8988T (cell line): ENCODE measurements at regions not wholly inside any gene's neighbourhood (a gene's known extent, or its start where the extent isn't known, plus 50 kb on each side); places are given as distances from the start of the nearest gene placed in this dataset.

Source experiments
- DNase-seq: peaks from one replicate; pipeline ENCODE4 v3.0.0; 2011

DNA sequence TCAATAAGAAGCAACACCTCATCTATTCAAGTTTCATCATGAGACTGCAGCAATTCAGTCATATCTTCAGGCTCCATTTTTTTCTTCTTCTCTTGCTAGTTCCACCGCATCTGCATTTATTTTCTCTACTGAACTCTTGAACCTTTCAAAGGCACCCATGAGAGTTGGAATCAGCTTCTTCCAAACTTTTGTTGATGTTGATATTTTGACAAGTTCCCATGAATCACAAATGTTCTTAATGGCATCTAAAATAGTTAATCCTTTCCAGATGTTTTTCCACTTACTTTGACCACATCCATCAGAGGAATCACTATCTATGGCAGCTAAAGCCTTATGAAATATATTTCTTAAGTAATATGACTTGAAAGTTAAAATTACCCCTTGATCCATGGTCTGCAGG is 434.3 kb downstream of the GPATCH2 start:
- DNase-seq: no peak

DNA sequence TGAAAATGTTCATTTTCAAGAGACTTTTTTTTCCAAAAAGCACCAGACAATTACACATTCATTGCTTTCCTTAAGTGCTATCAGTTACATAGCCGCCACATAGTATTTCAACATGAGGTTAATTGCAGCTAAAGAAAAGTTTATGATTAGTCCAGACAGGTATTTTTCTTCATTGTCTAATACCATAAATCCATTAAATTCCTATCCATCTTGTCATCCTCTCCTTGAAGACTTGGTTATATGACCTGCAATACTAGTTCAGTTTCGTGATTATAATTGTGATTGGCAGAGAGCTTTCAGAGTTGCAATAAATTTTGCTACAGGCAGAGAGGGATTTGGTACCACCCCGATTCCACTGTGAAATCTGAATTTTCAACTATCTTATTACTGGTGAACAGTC is 437.7 kb downstream of the GPATCH2 start:
- no peak for DNase-seq

DNA sequence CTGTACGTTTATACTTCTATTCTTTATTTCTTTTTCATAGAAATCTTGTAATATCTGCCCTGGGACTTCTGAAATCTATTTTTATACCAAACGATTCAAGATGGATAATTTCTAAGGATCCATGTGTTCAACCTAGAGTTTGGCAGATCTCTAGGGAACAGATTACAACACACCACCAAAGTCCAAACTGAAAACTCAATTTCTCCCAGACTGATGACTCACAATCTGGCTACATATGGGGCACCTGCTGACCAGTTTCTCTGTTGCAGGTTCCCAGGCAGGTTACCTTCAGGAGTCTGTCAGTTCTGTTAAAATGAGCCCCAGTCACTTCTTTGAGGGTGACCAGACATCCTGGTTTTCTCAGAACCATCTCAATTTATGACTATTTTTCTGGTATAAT is 439.4 kb downstream of the GPATCH2 start:
- DNase-seq: no peak

DNA sequence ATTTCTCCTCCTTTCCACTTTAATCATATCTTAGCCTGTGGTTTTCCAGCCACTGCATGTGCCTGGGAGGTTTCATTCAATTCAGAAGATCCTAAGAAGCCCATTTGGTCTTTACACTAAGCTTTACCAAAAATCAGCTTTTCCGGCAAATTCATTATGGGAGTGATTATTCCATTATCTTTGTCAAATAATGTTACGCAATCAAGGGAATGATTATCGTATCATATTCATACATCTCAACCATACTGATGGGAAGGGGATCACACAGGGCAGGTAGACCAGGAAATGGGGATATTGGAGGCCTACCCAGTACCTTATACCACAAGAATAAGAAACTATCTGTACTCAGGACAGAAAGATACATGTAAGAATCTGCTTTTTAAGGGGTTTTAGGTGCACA is 440.5 kb downstream of the GPATCH2 start:
- no peak for DNase-seq

DNA sequence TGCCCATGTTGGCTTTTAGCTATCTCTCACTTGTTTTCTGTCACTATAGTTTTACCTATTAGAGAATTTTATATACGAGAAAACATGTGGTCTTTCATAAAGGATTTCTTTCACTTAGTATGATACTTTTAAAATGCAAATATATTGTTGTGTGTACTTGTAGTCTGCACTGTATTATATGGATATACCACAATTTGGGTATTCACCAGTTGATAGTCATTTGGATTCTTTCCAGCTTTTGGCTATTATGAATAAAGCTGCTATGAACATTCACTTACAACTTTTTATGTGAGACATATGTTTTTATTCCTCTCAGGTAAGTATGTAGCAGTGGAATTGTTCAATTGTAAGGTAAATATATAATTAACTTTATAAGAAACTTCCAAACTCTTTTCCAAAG is 441.5 kb downstream of the GPATCH2 start:
- no peak for DNase-seq

DNA sequence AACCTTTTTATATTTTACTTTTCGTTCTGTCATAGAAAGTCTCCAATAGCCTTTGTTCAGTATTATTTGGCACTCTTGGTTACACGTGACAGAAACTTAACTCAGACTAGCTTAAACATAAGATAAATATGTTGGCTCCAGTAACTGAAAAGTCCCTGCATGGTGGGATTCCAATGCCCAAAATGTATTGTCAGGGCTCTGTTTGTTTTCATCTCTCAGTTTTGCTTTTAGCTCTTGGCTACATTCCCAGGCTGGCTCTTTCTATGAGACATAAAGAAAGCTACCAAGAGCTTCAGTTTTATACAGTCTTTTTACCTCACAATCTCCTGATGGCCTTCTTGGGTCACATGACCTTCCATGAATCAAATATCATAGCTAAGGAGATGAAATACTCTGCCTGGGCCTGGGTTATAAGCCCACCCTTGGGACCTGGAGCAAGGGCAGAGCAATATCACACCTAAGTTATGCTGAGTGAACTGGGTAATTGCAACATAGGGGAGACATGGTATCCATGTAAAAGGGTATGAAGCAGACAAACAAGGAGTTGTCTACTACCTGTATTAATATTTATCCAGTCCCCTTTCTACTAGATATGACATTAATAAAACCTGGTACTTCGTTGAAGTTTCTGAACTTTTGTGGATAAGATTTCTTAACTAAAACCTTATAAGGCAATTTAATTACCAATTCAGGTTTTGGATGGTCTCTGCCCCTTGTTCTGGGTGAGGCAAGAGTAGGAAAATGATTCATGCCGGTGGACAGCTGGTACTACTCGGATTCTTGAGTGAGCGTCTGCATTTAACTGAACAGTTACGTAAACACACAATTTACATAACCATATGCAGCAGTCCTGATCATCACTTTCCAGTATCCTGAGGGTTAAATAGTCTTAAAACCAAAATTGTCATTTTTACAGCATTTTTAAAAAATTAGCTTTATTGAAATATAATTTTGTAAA is 442.3 kb downstream of the GPATCH2 start:
- no peak for DNase-seq

DNA sequence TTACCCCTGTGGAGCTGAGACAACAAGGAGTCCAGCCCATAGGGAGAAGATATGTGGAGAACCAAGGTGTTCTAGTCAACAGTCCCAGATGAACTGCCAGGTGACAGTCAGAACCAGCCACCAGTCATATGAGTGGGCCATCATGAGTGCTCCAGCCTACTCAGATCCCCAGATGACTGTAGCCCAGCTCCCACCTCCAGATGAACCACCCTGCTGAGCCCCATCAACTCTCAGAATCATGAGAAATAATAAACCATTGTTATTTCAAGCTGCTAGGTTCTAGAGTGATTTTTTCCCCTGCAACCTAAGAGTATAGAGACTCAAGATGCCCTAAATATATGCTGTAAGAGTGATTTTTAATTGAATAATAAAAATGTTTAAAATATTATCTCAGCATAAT is 444.2 kb downstream of the GPATCH2 start:
- no peak for DNase-seq

DNA sequence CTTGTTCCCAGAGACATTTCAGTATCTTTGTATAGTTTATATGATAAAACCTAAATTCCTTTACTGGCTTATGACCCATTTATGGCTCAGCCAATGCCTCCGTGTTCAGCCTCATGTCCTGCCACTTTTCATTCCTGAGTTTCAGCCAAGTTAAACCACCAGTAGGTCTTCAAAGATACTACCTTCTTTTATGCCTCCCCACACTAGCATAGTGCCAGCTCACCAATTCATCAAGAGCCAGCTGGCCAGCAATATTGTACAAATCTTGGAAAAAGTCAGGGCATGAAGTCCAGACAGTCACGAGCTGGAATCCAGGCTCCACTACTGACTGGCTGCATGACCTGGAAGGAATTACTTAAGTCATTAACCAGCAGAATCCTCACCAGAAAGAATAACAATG is 446.0 kb downstream of the GPATCH2 start:
- DNase-seq: no peak

DNA sequence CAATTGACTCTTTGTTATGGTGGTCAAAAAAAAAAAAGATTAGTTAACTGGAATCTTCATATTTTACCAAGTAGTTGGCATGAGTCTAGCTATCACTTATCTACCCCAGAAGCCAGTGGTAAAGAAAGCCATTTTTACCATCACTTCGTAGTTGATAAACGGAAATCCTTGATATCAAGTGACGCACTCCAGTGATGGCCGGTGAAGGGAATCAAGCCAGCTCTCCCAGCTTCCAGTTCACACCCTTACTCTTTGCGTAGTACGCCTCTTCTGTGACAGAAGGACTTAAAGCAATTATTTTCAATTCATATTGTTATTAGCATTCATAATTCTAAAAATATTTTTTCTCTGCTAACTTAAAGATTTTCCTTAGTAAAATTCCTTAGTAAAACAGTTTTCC is 447.9 kb downstream of the GPATCH2 start:
- no peak for DNase-seq

DNA sequence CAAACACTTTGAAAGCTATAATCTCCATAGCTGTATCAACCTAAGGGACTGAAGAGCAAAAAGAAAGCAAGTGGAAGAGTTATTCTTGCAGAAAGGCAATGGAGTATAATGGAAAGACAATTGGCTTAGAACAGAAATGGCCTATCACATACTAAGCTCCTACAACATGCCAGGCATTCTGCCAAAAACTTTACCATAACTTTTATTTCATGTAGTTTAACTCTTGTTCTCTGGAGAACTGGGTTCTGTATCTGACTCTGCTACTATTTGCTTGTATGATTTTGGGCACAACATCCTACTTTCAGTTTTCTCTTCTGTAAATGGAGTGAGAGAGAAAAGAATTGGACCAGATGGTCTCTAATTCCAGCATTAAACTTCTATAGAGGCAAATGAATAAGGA is 449.1 kb downstream of the GPATCH2 start:
- DNase-seq: no peak

DNA sequence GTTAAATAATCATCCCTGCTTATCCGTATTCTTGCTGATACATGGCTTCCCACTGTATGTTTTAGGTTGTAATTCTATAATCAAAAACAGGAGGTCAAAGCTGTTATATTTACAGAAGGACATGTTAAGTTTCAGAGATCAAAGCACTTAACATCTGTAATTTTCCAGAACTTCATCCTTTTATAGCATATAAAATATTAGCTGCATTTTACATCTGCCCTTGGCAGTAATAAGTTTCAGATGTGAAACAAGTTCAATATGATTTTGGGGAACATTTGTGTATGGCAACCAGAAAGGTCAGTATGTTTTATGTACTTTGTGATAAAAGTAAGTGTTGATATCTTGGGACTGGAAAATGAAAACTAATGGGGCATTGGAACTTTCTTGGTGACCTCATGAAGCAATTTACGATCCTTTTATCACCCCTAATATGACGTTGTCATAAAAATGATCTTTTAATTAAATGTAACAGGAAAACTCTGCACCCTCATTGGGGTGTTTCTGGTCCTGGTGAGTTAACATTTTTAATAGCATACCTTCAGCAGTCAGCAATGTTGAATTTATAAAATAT is 449.6 kb downstream of the GPATCH2 start:
- no peak for DNase-seq

DNA sequence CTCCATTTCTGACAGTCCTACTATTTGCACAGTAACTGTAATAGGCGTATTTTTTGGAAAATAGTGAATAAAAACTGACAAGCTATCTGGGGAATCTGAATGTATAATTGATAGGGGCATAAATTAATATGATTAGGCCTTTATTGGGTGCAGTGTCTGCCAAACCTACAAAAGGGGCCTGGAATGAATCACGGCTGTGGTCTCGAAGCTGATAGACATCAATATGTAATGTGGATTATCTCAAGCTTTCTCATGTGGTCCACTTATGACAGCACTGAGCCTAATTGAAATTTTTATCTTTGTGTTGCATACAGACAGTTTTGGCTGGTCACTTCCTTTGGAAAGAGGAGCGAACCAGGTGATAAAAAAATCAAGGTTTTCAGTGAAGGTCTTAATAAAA is 450.4 kb downstream of the GPATCH2 start:
- DNase-seq: no peak

DNA sequence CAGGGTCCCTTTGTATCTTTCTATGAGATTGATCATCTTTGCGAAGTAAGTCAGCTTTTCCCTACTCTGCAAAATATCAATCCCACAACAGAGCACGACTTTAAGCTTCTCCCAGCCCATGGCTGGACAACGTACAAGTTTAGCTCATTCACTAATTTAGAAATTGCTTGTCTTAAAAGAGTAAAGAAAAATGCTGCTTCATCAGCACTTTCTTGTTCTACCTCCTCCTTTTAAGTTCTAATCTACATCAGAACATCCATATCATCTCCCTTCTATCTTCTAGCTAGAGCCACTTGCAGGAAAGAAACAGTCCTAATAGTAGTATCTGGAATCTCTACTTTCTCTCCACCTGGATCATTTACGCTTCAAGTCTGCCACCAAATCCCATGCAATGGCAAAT is 441.2 kb upstream of the ESRRG start:
- DNase-seq: no peak

DNA sequence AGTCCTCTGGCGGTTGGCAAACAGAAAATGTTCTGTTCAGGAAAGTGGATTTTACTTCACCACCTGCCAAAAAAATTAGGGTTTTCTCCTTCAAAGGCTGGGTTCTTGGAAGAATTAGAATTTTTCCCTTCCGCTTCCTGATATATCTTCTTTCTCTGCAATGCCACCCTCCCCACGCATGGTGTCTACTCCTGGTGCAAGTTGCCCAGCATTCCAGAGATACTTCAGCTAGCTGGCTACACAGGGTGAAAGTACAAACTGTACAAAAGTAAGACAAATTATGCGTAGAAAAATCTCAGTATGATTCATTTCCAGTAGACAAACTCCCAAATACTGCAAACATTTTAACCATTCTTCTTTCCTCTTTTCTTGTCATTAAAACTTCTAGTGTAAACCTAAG is 430.1 kb upstream of the ESRRG start:
- no peak for DNase-seq

DNA sequence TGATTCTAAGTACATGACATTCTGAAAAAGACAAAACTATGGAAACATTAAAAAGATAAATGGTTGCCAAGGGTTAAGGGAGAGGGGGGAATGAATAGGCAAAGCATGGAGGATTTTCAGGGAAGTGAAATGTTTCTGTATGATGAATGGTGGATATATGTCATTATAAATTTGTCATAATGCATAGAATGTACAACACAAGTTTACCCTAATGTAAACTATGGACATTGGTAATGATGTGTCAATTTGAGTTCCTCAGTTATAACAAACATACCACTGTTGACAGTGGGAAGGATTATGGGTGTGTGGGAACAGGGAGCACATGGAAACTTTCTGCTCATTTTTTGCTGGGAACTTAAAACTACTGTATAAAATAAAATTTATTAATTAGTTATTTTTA is 427.1 kb upstream of the ESRRG start:
- DNase-seq: no peak

DNA sequence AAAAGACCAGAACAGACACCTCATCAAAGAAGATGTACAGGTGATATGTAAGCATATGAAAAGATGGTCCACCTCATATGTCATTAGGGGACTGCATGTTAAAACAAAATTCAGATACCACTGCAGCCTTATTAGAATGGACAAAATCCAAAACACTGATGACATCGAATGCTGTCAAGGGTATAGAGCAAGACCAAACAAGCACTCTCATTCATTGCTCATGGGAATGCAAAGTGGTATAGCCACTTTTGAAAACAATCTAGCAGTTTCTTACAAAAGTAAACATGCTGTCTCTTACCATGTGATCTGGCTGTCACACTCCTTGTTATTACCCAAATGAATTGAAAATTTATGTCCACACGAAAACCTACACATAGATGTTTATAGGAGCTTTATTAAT is 426.6 kb upstream of the ESRRG start:
- DNase-seq: no peak

DNA sequence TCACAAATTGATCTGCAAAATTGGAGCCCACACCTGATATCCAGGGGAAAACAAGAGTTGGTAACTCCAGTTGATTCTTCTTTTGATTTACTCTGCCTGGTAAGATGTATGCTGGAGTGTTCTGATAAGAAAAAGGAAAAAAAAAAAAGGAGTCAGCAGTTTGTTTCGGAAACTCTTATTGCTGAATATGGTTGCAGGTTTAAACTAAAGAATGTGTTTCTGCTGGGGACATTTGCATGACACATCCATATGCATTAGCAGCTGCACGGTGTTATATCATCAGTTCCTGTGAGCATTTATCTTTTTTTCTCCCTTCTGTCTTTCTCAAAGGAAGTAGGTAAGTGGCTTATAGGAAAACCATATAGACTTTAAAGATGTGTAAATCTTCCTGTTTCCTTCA is 418.5 kb upstream of the ESRRG start:
- DNase-seq: no peak

DNA sequence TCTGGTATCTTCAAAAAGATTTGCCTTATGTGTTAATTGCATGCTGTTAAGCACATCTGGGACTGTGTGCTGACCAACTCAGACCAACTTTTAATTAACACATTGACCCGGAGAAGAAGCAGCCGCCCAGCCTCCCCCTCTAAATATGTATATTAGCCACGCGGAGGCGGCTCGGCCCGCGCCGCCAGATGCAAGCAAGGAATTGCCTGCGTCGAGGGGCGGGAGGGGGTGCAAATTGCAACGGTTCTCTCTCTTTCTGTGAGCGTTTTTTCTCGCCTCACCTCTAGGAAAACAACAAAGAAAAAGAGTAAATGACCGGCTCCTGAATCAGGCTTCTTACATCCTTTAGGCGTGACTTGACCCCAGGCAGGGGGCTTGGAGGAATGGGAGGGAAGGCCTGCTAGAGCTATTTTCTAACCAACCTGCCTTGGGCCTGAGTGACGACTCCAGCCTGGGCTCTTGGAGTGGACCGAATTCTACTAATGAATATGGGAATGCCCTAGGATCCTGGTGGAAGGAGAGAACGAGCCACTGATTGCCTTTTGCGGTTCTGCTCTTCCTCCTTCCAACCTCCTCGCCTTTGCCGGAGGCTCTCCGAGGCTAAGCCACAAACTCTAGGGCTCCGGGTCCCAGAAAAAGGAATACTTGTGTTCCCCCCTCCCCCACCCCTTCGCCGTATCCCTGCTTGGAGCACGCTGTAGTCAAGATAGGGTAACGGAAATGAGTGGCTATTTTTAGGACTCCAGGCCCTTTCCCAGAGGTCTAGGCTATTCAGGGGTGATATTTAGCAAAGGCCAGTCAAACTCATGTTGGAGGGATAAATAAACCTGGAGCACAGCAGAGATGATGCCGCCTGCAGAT is 417.0 kb upstream of the ESRRG start:
- no peak for DNase-seq

DNA sequence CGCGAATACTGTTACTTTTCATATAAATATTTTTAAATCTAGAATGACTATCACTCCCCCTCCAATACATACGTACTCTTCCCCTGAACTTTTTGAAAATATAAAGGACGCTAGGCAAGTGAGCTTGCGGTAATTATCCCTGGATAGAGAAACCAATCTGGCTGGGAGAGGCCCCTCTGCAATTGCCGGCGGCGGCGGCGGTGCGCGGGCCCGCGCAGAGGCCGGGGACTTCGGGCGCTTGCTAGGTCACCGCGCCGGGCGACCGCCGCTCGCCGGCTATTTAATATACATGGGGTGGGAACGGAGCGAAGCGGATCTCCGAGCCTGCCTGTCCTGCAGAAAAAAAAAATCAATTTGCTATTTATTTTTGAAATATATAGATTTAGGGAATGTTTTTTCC is 416.3 kb upstream of the ESRRG start:
- DNase-seq: no peak

DNA sequence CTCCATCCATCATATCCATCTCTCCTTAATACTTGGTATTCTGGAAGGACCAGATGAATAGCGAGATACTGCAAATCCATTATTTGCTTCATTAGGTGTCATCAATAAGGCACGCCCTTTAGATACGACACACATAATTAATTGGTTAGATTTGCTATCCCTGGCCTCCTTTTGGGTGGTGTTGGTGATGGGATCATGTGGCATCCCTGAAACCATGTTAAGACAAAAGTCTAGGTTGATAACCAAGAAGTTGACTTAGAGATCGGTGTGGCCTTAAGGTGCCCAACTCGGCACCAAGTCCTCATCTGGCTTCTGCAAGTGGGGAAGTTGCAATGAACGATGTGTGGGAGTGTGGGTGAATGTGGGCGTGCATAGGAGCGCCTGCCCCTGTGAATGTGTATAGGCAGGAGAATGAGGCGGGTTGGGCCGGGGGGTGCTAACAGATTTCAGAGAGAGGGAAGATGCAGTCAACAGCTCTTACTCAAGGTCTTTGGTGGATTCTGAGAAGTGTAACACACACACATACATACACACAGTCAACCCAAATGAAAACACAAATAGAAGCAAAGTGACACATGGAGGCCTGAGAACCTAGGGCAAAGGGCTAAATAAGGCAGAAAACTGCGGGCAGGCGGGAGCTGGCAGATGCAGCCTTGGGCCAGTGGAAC is 415.7 kb upstream of the ESRRG start:
- DNase-seq: no peak

DNA sequence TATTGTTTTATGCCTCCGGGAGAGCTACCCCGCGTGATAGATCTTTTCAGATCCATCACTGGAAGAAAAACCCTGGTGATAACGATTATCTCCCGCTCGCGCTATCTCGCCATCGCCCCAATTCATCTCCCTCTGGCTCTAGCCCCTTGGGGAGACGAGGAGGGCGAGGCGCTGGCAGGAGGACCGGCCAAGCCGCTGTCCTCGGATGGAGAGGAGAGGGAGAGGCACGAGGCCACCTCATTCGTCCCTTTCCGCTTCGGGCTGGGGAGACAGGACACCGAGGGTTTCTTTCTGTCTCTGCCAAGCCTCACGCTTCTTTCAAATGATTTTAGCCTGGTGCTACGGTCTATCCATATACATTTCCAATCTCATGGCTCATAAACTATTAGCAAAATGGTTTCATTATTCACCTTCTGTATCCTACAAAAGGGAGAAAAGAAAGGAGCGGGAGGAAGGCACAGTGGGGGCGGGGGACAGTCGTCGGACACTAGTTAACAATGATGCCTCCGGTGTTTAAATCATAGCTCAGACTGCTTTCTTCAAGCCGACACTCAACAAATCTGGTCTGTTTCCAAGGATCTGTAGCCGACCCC is 415.0 kb upstream of the ESRRG start:
- no peak for DNase-seq

DNA sequence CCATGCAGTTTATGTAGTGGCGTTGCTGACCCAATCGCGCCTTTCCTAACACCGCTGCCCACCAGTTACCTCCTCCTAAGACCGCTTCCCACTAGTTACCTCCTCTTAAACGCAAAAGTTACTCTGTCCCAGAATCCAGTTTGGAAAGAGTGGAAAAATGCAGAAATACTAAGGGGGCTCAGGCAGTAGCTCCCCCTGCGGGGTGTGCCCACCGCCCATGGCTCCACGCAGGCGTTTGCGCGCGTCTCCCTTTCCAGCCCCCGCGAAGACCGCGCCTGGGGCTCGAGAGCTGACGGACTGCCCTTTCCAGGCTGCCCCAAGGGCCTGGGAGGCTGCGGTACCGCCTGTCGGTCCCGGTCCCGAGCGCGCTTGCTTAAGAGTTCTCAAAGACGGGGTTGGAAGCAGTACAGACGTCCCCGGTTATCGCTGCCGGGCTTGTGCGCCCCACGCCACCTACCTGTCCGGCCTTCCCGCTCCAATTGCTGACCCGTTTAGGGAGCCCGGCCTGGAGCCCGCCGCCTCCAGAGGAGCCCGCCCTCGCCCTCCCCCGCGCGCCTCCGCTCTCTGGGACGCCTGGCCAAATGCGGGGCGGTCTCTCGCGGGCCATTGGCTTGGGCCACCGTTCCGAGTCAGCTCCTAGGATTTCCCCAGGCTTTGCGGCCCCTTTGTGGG is 414.1 kb upstream of the ESRRG start:
- DNase-seq: no peak
